HS-27A (cell line): ENCODE measurements at regions not wholly inside any gene's neighbourhood (a gene's known extent, or its start where the extent isn't known, plus 50 kb on each side); places are given as distances from the start of the nearest gene placed in this dataset.
"Not testable (repeated sequence)": the region's sequence is repeated elsewhere in the genome, so short reads cannot be mapped to it uniquely, and the experiment has no call there.

Experiments used
- DNase-seq: peaks from one replicate; pipeline ENCODE4 v3.0.0-alpha.2; 2012; ENCODE audit warnings: low read depth, missing footprints

DNA sequence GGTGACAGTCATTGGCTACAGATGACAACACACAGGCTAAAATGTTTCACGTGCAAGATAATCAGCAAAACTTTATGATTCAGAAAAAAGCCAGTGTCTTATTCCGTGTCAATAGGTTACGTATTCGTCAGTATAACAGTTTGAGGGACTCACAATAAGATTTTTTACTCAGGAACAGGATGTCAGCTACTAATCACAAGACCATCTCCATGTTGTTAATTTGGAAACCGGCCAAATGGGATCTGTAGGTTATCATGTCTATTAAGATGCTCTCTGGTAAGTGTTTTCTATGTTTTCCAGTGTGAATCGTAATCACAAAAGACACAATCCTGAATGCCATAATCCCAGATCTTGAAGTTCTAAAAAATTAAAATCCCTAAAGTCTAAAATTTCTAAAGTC, 197.3 kb downstream of the ETV1 start:
- no peak for DNase-seq

DNA sequence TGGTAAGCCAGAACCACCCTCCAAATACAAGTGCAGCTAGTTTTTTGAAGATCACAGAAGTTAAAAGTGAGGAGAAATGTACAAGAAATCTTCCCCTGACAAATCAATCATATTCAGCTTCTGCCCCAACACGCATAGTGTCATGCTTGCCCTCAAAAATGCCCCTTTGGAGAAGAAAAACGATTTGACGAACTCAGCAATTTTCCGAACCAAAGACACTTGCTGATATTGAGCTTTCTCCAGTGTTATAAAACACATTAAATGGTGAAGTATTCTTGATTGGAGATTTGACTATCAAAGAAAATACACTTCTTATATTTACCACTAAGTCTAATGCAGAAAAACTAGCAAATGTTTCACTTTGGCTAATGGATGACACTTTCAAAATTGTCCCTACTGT, 195.5 kb downstream of the ETV1 start:
- DNase-seq: no peak

DNA sequence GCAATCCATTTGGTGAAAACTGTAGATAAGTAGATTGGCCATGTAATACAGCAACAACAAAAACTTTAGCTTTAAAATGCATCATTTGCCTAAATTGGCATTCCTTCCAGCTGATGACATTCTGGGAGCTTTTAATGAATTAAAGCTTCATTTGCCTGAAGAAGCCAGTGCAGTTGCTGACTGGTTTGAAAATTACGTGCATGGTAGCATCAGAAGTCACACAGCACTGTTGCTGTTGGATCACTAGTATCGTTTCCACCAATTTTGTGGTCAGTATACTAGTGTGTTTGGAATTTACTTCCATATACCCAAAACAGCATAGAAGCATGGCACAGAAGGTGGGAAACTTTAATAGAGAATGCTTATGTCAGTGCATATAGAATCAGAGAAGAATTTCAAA, 194.9 kb downstream of the ETV1 start:
- DNase-seq: no peak

DNA sequence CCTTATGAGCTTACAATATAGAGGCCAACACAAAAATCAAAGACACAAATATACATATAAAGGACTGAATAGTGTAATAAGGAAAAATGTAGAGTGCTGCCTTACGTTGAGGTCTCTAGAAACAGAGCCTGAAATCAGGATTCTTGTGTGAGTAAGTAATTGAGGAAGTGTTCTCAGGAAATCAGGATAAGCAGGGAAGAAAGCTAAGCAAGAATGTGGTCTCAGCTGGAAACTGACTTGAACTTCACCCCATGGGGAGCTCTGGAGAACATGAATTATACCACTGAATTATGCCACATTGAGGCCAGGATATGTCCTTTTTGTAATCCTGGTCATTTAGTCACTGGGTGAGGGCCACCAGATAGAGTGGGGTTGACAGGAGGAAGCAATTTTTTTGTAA, 191.9 kb downstream of the ETV1 start:
- DNase-seq: no peak

DNA sequence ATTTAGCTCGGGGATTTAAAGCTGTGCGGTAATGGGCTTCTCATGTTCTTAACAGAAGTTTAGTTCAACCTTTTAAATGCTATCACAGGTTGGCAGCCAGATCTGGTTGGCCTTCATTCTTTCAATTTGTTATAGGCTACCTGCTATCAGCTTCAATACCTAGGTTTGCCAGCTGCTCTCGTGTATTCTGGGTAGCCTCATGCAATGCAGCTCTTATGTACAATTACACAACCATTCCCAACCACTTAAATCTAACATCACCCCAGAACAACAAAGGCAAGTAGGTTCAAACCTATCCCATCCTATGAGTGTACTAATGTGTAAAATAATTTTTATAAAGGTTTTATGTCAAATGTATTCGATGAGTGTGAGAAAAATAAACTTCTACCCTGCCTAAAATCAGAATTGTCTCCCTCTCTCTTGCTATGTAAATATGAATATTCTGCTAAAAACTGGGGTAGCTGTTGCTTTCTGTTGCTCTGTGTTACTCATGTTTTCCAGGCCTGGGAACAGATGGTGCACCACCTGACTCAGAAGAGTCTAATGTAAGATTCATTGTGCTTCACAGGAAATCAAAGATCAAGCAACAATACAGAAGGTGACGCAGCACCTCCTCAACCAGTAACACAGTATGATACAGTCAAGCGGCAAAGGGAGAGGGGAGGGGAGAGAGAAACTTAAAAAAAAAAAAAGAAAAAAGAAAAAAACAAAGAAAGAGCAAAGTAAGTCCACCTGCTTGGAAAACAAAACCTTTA, 188.6 kb downstream of the ETV1 start:
- no peak for DNase-seq

DNA sequence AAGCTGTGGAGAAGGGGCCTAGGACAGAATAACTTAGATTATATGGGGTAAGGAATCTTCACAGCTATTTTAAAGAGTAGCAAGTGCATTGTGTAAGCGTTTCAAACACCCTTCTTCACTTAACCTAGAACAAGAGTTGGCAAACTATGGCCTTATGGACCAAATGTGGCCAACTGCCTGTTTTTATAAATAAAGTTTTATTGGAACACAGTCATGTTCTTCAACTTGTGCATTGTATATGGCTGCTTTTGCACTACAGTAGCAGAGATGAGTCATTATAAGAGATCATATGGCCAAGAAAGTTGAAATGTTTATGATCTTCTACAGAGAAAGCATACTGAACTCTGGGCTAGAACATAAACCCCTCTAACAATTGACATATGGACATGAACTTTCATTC, 187.8 kb downstream of the ETV1 start:
- no peak for DNase-seq

DNA sequence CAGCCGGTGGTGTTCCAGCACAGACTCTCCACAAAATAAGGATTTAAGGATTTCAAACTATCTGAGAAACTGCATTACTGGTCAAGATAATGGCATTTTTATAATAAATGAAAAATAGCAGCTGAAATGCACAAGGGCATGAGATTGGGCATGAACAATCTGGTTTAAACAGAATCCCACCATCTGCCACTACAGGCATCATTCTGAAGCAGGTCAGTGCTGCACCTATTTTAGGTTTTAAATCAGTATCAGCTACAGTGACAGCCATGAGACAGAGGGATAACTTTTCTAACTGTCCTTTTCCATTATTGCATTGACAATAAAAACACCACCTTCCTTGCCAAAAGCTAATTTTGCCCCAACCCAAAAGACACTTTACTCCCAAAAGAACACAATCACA, 186.8 kb downstream of the ETV1 start:
- no peak for DNase-seq

DNA sequence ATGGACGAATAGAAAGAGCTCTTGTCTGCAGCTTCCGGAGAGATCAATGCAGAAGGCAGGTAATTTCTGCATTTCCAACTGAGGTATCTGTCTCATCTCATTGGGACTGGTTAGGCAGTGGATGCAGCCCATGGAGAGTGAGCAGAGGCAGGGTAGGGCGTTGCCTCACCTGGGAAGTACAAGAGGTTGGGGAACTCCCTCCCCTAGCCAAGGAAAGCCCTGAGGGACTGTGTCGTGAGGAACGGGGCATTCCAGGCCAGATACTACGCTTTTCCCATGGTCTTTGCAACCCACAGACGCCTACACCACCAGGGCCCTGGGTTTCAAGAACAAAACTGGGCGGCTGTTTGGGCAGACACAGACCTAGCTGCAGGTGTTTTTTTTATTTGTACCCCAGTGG, 186.3 kb downstream of the ETV1 start:
- no peak for DNase-seq

DNA sequence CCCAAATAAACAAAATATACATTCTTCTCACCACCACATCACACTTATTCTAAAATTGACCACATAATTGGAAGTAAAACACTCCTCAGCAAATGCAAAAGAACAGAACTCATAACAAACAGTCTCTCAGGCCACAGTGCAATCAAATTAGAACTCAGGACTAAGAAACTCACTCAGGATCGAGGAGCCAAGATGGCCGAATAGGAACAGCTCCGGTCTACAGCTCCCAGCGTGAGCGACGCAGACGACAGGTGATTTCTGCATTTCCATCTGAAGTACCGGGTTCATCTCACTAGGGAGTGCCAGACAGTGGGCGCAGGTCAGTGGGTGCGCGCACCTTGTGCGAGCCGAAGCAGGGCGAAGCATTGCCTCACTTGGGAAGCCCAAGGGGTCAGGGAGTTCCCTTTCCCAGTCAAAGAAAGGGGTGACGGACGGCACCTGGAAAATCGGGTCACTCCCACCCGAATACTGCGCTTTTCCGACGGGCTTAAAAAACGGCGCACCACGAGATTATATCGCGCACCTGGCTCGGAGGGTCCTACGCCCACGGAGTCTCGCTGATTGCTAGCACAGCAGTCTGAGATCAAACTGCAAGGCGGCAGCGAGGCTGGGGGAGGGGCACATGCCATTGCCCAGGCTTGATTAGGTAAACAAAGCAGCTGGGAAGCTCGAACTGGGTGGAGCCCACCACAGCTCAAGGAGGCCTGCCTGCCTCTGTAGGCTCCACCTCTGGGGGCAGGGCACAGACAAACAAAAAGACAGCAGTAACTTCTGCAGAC, 183.2 kb downstream of the ETV1 start:
- DNase-seq: not testable (repeated sequence)

DNA sequence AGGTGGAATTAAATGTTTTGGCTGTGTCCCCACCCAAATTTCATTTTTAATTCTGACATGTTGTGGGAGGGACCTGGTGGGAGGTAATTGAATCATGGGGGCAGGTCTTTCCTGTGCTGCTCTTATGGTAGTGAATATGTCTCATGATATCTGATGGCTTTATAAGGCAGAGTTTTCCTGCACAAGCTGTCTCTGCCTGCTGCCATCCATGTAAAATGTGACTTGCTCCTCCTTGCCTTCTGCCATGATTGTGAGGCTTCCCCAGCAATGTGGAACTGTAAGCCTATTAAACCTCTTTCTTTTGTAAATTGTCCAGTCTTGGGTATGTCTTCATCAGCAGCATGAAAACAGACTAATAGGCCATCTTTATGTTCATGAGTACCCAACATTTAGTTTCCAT, 172.2 kb downstream of the ETV1 start:
- DNase-seq: not testable (repeated sequence)

DNA sequence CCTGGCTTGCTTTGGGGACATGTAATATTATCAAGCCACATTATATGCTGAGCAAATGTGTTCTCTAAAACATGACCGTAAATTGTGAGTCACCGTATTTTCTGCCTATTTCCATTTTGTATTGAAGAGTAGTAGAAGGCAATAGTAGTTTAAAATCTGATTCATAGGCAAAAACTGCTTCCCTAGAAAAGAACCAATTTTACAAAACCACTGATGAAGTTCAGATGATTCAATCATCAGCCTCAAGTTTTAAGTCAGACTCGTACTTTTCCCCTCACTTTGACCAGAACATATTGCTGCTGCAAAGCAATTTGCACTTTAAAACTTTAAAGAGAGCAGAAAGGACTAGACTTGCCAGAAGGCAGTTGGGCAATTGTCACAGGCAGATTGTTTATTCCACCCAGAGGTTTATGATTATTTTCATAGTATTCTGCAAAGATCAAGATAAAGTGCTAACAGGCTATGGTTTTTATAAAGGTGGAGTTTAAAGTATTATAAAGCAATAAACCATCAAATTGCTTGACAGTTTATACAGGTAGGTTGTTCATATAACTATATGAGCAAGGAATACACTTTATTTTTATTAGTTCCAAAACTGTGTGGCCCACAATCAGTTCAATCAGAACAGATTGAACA, 168.2 kb downstream of the ETV1 start:
- DNase-seq: no peak

DNA sequence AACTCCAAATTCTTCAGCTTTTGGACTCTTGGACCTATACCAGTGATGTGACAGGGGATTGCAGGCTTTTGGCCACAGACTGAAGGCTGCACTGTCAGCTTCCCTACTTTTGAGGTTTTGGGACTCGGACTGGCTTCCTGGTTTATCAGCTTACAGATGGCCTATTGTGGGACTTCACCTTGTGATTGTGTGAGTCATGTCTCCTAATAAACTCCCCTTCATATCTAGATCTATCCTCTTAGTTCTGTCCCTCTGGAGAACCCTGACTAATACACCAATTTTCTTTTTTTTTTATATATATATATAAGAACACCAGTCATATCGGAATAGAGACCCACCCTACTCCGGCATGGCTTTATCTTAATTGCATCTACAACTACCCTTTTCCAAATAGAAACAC, 166.8 kb downstream of the ETV1 start:
- DNase-seq: no peak

DNA sequence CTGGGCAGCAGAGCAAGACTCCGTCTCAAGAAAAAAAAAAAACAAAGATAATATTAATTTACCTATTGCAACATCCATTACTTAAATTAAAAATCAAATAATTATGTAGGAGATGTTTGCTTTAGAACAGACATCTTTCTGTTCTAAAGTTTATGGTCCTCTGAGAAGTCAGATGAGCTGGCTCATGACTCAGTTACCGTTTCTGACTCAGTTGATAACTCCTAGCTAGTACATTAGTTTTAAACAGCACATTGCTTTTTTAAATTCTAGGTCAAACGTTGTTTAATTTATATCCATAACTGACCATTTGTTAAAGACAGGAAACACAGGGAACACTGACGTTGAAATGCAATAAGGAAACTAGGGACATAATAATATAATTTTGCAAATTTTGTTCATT, 162.7 kb downstream of the ETV1 start:
- DNase-seq: no peak

DNA sequence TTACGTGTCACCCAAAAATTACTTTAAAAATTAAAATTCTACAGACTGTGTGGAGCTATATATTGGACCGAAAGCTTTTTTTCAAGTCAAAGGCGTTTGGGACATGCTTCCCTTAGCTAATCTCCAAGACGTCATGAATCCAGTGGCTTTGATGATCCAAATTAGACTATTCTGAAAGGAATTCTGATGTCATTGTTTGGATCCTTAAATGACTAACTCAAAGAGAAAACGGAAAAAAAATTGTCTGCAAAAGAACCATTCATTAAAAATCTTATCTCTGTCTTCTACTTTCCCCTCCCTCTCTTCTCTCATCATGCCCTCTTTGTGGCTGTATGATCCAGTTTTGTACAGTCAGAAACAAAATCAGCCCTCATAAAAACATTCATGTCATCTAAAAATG, 161.8 kb downstream of the ETV1 start:
- DNase-seq: no peak

DNA sequence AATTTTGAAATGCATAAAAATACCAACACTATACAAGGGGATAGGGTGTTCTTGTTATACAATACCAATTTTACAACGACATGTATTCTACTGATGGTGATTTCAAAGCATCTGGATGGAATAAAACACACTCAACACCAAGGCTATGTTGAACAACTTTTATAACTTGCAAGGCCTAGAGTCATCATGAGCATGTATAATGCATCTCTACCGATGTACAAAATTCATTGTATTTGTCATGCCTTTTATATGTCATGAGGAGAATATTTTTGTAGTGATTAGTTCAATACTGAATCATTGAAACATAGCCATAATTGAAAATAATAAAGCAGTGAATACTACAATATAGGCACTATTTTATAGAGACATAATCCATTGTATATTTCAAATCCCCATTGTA, 160.2 kb downstream of the ETV1 start:
- DNase-seq: no peak

DNA sequence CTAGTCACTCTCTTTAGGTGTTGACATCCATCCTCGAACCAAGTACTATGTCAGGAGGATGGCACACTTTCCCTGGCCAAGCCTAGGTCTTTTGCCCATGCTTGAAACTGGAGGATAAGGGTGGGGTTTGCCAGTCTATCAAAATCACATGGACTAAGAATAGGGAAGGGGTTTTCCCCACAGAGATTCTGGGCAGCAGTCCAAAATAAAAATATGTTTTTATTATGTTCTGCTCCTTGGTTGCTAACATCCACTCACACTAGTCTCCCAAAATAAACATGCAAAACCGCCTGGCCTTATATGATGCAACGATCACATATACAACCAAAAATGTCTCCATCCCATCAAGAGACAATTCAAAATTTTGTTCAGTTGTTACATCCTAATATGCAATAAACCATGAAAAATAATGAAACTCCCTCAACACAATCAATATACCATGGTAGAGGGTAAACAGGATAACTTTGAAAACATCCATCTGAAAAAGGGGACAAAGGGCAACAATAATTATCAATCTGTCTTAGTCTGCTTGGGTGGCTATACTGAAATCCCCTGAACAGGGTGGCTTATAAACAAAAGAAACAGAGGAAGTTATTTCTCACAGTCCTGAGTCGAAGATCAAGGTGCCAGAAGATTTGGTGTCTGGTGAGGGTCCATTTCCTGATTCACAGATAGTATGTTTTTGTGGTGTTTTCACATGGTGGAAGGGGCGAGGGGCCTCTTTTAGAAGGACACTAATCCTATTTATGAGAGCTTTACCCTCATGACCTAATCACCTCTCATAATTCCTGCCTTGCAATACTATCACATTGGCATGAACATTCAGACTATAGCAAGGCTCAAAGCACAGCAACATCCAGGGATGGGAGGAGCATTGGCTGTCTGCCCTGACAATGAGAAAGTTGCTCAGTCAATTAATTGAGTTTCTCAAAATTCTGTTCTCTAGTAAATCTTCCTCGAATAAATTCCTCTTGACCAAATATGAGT, 159.3 kb downstream of the ETV1 start:
- peak; percentile 22 for DNase-seq

DNA sequence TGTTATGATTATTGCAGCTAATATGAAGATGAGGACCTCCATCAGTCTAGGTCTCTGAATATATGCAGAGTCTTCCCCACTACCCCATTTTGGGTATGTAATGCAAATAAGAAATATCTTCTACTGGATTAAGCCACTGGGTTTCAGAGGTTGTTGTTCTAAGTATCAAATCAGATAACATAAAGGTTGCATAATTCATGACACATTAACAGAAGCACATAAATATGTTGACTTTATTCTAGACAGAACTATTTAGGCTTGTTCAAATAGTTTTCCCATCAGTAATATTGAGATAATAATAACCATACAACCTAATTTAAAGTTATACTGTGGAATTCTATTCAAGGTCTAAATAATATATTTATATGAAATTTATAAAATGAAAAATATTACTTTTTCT, 157.1 kb downstream of the ETV1 start:
- DNase-seq: no peak

DNA sequence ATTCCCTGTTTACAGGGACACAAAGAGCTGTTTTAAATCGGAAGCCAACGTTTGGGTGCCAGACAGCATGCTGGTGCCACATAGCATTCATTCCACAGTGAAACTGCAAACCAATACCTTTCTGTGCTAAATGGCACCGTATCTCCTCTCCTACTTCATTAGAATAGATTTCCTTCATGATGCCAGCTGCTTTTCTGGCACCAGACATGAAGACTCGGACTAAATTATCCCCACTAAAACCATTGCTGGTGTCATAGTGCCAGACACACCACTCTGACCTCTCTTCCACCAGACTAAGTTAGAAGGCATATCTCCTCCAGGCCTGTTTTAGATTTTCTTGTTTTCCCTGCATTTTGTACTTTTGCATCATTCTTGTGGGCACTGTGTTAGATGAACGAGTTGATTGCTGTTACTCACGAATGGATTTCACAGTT, 155.1 kb downstream of the ETV1 start:
- no peak for DNase-seq

DNA sequence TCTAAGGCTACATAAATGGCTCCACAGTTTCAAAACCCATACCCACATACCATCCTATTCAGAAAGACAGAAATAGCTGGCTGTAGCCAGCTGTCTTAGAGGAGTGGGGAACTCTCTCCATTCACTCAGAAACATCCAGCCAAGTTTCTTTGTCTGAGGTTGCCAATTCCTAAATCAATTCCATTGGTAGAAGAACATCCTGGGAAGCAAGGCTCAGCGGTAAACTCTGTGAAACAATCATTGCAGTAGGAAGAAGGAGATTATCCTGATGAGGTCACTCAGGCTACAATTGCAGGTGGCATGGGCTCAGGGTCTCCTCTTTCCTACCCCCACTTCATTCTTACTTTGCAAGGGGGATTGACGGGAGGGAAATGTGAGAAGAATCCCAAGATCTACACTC, 154.0 kb downstream of the ETV1 start:
- no peak for DNase-seq

DNA sequence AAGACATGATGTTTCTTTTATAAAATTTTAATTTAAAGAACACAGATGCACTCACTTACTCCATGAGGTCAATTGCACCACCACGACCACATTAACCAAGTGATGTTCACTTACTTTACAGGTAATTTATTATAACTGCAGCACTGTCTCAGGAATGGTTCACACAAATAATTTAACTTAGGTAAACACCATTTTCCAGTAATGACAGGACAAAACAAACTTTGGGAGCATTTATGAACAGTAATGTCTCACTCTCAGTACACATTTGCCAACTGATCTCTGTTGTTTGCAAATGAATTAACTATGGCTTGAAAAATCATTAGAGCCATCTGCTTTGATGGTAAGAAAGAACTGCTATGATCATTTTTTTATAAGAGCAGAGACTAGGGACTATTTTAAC, 150.4 kb downstream of the ETV1 start:
- no peak for DNase-seq
